DOHH2 (cell line): ENCODE measurements at regions not wholly inside any gene's neighbourhood (a gene's known extent, or its start where the extent isn't known, plus 50 kb on each side); places are given as distances from the start of the nearest gene placed in this dataset.

ENCODE experiments used
- CTCF ChIP-seq: fragments of 200-600 bp; sonication (generic); IDR thresholded peaks from one replicate; pipeline ENCODE4 v1.5.1; 2014; ENCODE audit warnings: antibody characterized with exemption, mild to moderate bottlenecking, low read depth, low read length; ENCODE audit not compliant: poor library complexity, severe bottlenecking
- EZH2phosphoT487 ChIP-seq: fragments of 200-600 bp; sonication (generic); IDR thresholded peaks from 2 replicates; pipeline ENCODE4 v1.6.1; 2017; ENCODE audit warnings: borderline replicate concordance, mild to moderate bottlenecking, antibody characterized with exemption, low read length, moderate library complexity, mixed read lengths

GRCh38 chr21:23281917-23282316 is 2283.7 kb downstream of the NCAM2 start:
- TF ChIP-seq CTCF (no peak), EZH2phosphoT487 (no peak)
